ENCODE measurements at regions not wholly inside any gene's neighbourhood (a gene's known extent, or its start where the extent isn't known, plus 50 kb on each side); places are given as distances from the start of the nearest gene placed in this dataset.
"Not testable (repeated sequence)": the region's sequence is repeated elsewhere in the genome, so short reads cannot be mapped to it uniquely, and the experiment has no call there.

DNA sequence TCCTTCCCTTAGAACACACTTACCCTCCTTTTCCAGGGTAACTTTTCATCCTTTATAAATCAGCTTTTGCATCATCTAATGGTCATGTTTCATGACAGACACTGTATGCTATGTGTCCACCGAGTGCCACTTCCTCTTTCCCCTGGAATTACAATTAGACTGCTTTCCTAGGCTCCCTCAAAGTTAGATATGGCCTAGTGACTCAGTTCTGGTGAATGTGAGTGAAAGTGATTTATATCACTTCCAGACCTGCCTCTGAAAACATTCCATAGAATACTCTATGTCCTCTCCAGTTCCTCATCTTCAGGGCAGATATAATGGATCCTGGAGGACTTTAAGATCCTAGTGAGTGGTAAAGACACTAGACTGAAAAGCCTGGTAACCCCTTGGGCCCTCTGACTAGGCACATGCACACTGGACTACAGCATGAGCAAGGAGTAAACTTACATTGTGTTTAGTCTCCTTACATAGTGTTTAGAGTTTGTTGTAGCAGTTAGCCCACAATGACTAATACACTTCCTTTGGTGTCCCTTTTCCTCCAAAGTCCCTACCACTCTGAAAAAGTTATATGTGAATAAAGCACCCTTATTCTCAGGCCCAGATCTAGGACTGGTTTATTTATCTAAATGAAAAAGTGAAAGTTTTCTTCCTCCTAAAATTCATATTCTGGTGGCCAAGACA is 59.3 kb downstream of the GPR88 start:
- DNase-seq (ENCODE audit: low spot score): peak; percentile 79

DNA sequence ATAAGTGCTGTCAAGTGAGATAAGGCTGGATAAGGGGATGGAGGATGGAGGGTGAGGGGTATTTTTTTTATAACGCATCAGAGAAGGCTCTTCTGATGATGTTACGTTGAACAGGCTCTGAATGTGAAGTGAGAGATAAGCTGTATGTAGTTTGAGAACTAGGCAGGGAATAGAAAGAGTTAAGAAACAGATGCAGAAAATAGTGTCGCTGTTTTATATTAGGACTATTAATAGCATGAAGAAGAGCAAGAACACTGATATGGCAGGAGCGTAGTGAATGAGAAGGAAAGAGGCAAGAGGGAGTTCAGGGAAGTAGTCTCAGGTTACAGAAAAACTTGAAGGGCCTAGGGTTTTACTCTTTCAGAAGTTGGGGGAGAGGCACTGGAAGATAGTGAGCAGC is 59.8 kb downstream of the GPR88 start:
- no peak for DNase-seq (ENCODE audit: low spot score)

DNA sequence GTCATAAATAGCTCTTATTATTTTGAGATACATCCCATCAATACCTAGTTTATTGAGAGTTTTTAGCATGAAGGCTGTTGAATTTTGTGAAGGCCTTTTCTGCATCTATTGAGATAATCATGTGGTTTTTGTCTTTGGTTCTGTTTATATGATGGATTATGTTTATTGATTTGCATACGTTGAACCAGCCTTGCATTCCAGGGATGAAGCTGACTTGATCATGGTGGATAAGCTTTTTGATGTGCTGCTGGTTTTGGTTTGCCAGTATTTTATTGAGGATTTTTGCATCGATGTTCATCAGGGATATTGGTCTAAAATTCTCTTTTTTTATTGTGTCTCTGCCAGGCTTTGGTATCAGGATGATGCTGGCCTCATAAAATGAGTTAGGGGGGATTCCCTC is 62.4 kb downstream of the GPR88 start:
- DNase-seq (ENCODE audit: low spot score): not testable (repeated sequence)

DNA sequence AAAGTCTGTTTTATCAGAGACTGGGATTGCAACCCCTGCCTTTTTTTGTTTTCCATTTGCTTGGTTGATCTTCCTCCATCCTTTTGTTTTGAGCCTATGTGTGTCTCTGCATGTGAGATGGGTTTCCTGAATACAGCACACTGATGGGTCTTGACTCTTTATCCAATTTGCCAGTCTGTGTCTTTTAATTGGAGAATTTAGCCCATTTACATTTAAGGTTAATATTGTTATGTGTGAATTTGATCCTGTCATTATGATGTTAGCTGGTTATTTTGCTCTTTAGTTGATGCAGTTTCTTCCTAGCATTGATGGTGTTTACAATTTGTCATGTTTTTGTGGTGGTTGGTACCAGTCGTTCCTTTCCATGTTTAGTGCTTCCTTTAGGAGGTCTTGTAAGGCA is 64.1 kb downstream of the GPR88 start:
- not testable (repeated sequence) for DNase-seq (ENCODE audit: low spot score)

DNA sequence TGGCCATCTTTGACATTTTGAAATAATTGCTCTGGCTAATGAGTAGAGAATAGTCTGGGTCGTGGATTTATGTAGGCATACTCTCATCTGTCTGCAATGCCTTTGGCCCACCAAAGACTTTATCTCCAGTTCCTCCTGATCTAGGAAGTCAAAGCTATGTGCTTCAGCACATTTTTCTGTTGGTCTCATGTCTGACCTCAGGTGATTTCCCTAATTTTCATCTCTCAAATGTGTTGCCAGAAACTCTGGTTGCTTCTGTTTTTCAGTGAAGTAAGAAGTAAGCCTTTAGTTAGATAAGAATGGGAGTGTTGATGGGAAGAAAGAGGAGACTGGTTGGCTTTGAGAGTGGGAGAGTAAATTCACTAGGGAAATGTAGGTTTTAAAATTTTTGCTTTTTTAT is 66.4 kb downstream of the GPR88 start:
- no peak for DNase-seq (ENCODE audit: low spot score)

DNA sequence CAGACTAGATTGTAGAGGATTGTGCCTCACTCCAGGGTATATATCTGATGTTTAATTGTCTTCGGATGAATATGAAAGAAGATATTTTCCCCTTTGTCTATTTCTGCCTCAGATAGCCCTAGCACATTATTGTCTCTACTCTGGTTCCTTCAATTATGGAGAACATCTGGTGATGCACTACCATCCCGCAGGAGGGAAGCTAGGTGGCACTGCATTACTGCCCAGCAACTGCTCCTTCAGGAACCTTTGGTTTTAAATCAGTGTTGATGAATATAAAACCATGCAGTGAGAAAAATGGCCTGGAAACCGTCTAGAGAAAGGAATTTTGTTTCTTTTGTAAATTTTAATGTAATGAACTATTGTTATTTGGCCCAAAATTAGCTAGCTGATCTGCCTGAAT is 68.5 kb downstream of the GPR88 start:
- peak; percentile 68 for DNase-seq (ENCODE audit: low spot score)

DNA sequence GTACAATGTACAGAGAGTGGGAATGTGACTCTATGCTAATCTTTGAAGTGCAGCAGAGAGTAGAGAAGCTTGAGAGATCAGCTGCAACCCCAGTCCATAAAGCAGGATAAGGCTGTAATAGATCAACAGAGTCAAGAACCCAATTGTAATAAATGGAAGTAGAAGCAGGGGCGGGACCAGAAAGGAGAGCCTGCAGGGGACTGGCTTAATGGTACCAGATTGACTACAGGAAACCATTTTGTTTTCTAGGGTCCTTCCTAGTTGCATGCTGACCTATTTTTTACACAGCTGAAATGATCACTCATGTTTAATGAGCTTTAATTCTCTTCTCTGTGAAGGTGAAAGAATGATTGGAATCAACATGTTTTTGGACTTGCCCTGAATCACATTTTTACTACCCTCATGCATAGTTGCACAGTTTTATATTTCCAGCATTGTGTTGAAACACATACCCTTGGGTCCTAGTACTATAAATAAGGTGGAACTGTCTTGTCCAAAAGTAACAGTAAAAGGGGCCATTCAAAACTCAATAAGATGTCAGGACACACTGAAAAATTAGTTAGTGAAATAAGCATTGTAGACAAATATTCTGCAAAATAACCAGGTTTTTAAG is 69.8 kb downstream of the GPR88 start:
- DNase-seq (ENCODE audit: low spot score): no peak

DNA sequence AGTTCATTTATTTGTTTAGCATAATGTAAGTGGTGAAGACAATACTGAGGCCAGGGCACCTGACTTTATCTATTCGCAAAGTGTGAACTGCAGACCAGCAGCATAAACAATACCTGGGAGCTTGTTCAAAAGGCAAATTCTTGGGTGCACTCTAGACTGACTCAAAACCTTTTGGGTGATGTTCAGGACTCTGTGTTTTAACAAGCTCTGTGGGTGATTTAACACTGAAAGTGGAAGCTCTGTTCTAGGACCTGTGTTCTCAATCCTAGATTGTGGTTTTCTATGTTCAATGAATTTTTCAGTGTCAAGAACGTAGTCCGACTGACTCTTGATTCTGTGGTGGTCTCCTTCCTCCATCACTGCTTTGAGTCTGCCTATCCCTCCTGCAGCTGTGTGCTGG is 71.9 kb downstream of the GPR88 start:
- DNase-seq (ENCODE audit: low spot score): no peak

DNA sequence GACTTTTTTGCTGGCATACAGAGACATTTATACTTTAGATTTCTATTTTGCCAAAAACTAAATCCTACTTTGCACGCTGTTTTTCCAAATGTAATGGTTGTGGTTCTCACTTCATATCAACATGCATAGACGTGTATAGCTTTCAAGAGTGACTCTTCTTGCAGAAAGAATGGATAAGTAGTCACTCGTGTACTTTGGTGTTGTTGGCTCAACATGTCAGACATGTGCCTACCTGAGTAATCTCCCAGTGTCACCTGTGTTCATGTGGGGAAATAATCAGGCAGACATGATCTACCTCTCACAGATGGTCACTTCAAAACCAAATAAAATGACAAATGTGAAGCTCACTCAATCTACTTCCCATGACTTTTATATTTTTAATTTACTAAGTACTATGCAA is 73.1 kb downstream of the GPR88 start:
- no peak for DNase-seq (ENCODE audit: low spot score)

DNA sequence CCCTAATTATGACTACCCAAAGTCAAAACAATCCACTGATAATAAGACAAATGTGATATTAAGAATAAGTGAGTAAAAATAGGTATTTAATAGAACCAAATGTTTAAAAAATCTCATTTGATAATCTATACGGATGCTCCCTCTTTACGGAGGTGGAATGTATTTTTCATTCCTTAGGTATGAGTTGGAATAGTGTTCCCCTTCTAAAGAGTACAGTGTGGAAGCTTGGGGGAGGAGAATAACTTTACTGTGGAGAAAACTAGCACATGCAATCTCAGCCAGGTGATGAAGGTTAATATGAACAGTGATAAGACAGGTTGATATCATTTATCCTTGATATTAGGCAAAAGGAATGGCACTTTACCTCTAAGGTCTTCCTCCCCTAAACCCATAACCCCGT is 74.6 kb downstream of the GPR88 start:
- DNase-seq (ENCODE audit: low spot score): no peak

DNA sequence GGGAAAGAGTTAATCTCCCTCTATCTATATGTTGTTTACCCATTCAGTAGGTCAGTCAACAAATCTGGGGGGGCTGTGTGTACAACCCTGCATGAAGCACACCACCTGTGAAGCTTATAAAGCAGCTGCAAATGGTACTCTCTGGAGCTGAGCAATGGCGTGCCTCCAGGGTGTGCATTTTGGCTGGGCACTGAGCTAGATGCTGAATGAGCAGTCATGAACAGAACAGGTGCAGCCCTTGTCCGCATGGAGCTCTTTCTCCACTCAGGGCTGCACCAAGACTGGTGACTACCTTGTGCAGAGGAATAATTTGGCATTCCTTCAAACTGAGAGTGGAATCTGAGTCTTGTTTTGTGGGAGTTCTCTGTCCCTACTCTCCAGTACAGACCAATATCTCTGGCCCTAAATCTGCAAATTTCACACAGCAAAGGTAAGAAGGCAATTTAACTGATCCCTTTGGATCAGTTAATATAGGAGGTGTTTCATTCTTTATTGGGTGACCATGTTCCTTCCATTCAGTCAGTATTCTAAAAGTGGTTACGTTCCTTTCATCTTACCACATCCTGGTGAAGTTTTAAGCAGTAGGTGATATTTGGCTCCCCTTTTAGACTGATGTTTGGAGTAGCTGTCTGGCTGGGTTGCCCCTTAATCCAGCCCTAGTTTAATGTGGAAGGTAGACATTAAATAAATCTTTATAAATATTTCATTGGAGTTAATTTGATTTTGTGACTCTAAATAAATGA is 76.0 kb downstream of the GPR88 start:
- DNase-seq (ENCODE audit: low spot score): no peak

DNA sequence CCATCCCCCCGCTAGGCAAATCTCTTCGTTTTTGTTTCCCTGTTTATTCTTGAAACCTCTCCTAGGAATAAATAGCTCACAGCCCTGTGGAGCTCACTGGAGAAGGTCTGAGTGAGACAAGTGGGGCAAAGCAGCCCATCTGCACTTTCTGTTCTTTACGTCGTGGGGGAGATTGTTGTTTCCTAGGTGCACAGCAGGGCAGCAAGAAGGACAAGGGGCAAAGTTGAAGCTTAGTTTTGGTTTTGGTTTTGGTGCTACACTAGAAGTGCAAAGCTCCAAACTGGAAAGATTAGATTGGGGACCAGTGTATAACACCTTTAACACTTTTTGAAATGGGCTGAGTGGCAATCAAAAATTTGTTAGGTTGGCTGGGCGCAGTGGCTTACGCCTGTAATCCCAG is 76.6 kb downstream of the GPR88 start:
- no peak for DNase-seq (ENCODE audit: low spot score)

DNA sequence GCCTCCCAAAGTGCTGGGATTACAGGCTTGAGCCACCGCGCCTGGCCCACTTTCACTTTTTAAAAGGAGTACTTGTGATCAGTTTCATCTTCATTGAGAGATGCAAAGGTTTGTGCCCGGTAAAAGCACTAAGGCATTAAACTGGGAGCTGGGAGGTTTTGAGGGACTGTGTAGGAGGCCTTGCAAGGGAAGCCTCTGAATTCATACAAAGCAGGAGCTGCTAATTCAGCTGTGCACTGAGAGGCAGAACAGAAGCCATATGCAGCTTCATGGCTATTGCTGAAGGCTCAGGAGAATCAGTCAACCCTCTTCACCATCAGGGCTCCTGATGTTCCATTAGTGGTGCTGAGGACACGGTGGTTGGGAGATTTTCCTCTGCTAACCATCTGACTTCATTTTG is 77.7 kb downstream of the GPR88 start:
- DNase-seq (ENCODE audit: low spot score): no peak

DNA sequence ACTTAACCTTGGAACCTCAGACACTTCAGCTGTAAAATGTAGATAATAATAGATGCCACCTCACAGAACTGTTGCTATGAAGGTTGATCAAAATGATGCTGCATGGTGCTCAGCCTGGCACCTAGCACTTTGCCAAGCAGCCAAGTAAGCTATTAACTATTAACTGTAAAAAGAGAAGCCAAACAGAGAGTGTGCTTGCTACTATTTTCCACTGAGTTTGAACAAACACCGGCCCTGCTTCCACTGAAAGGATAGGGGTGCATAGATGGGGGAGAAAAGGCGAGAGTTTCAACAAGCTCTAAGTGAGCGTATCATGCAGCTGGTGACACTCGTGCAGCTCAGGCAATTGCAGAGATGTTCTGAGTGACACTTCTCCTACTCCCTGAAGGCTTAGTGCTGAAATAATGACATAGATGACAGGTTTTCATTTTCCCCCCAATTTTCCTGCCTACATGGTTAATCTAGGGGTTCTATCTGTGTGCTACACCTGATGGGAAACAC is 78.2 kb downstream of the GPR88 start:
- no peak for DNase-seq (ENCODE audit: low spot score)

DNA sequence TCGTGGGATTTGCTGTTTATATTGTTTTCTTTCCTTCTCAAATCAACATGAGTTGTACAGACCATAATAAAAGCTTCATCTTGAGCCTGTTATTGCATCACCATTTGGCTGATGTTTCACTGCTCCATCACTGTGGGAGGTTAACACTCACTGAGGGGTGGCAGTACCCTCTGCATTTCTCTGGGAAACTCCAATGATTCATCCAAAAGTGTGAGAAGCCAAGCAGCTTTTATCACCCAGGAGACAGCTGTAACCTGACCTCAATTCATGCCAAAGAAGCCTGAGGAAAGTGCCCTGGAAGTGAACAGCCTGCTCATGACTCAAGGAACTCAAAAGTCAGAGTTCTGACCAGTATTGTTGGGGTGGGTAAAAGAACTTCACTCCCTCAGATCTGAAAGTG is 84.1 kb downstream of the GPR88 start:
- peak; percentile 86 for DNase-seq (ENCODE audit: low spot score)

DNA sequence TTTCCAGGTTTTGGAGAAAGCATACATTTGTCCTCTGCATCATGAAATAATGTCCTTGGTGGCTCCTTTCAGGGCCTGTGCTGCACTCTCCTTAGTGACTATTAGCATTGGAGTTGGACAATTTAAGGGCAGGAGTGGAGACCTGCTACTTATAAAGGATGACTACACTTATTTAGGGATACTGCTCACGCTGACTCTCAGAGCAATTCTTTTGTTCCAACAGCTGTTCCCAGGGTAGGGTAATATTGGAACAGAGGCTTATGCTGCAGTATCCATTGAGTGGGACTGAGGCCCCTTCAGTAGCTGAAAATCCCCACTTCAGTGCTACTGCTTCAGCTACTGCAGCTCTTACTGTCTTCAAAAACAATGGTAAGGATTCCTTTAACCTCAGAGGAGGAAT is 84.6 kb downstream of the GPR88 start:
- DNase-seq (ENCODE audit: low spot score): no peak

DNA sequence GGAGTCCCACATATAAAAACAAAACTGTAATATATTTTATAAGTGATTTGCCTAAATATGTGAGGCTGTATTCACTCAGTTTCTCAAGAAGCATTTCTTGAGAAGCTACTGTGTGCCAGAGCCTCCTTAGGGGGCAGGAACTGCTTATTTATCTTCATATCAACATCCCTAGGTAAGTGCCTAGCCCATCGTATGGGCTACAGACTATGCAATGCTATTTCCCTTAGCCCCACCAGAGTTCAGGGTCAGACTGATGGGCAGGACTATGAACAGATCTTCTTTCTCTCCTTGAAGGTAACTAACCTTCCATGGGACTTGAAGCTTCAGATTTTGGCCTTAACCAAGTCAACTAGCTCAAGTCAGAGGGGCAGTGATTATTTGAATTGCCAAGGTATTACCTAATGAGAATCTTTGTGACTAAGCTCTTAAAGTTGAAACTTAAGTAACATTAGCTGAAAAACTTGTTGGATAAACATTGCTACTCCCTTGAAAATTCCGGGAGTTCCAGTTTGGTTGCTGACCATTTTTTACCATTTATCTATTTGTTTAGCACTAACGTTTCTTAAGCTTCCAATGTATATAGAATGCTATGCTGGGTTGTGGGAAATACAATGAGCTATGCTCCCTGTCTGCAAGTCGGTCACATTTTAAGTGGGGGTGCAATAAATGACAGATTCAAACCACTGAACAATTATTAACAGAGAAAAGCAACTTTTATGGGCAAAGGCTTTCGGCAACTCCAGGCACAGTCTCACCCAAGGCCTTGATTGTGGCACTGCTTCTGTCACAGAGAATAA is 85.2 kb downstream of the GPR88 start:
- DNase-seq (ENCODE audit: low spot score): no peak

DNA sequence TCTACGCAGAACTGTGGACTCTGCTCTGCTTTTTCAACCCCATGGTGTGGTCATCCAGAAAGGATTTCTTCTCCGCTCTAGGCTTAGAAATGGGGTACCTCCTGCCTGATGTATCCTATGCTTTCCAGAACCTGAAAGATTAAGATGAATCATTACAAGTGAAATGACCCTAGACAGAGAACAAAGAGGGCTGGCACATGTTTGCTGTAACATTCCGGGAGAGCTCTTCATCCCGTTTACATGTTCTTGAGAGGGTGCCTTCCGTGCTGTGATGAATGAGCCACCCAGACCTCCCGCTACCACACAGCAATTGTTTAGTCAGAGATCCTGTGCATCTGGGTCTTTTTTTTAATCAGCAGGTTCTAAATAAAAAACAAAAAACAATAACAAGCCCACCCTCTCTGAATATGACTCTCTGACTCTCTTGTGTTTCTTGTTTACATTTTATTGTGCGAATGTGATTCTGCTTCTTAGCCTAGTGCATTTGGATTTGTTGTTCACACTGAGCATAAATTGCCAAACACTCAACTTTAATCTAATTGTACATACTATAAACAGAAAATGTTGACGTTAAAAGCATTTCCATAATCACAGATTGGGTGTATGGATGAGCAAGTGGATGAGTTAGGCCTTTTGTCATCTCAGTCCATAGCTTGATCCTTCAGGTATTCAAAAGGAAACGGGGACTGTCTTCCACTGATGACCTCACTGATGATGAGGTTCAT is 87.1 kb downstream of the GPR88 start:
- DNase-seq (ENCODE audit: low spot score): no peak

DNA sequence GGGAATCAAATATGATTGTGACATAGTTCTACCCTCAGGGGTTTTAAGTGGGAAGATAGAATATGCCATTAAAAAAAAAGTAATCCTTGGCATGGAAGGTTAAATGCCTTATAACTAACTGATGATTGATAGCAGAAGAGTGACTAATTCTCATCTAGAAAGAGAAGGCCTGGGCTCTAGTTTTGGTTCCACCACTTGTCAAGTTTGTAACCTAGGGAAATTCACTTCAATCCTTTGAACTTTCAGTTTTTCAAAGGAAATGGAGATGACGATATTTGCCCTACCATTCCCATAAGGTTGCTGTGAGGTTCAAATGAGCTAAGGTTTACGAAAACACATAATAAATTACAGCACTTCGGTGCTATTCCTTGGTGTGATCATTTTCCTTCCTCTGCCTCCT is 88.5 kb downstream of the GPR88 start:
- DNase-seq (ENCODE audit: low spot score): no peak

DNA sequence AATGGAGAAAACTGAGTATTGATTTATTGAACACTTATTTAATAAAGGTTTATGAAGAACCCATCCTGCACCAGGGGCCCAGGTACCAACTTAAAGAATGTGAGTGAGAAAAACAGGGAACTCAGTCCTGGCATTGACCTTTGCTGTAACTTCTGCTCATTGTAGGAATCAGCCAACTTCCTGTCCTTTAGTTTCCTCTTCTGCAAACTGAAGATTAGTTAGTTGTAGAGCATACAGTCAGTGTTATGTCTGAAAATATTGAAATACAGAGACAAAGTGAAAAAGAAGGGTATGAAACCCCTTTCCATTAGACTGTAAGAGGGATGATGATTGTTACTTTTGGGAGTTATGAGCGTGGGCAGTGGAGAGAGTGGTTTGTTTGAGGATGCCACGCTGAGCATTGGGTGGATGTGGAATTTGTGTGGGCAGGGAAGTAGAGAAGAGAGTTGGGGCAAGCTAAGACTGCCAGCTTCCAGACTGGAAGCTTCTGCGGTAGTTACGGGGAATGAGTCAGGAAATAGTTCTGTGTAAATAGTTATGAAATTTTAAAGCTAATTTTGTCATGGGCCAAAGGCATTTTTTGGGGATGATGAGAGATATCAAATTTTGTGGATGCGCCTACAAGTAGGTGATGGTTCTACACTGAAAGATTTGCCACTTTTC is 89.2 kb downstream of the GPR88 start:
- DNase-seq (ENCODE audit: low spot score): peak; percentile 36

DNA sequence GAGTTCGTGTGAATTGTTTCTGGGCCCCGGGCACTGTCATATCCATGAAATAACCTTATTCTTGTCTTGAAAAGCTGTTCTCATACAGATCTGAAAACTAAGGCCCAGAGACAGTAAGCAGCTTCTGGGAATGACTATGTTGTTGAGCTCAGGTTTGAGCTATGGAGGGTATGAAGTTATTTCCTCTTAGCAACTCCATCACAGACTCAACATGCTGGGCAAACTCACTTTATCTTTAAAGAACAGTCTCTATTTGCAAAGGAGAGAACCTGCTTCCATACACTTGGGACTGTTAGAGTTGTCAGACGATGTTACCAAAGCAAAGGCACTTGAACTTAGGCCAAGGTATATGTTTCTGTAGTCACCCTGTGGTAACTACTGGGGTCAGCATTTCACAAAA is 90.0 kb downstream of the GPR88 start:
- DNase-seq (ENCODE audit: low spot score): no peak
